ENCODE measurements at regions not wholly inside any gene's neighbourhood (a gene's known extent, or its start where the extent isn't known, plus 50 kb on each side); places are given as distances from the start of the nearest gene placed in this dataset.

GRCh38 chr7:10657837-10658236 lies 315.8 kb upstream of the PHF14 start:
- no peaks in the 10 kb centered on the region for H3K36me3 ChIP-seq (ENCODE audit: control insufficient read depth in 4 of 4, insufficient read depth in 4 of 4, low read length in 4 of 4)
- no peak overlapping the region for H3K9ac ChIP-seq (ENCODE audit: insufficient read depth in 1 of 2, low read length in 2 of 2)
- no peaks in the 10 kb centered on the region for H3K9me3 ChIP-seq (ENCODE audit: control insufficient read depth in 4 of 4, insufficient read depth in 3 of 4, low read length in 3 of 4)
- H3K4me1 ChIP-seq (ENCODE audit: control insufficient read depth in 5 of 5, insufficient read depth in 5 of 5, low read length in 5 of 5) = no peaks in the 10 kb centered on the region
- no peaks in the 10 kb centered on the region for H3K27me3 ChIP-seq (ENCODE audit: control insufficient read depth in 3 of 3, insufficient read depth in 3 of 3, low read length in 2 of 3)
- ATAC-seq (ENCODE audit: insufficient read depth, low FRiP score) = no peak
- H3K27ac ChIP-seq (ENCODE audit: low read depth in 1 of 2, low read length in 1 of 2) = no peak overlapping the region
- no peak for DNase-seq
- TF ChIP-seq CTCF (IDR thresholded peaks at IDR 0.05; ENCODE audit: control extremely low read depth, extremely low read depth) = no peak
- H3K4me3 ChIP-seq = no peak overlapping the region

GRCh38 chr7:10662491-10662890 lies 311.2 kb upstream of the PHF14 start:
- Histone ChIP-seq H3K27me3 (ENCODE audit: control insufficient read depth in 3 of 3, insufficient read depth in 3 of 3, low read length in 2 of 3) (no peaks in the 10 kb centered on the region), H3K4me3 (no peak overlapping the region), H3K4me1 (ENCODE audit: control insufficient read depth in 5 of 5, insufficient read depth in 5 of 5, low read length in 5 of 5) (no peaks in the 10 kb centered on the region), H3K9ac (ENCODE audit: insufficient read depth in 1 of 2, low read length in 2 of 2) (no peak overlapping the region), H3K27ac (ENCODE audit: low read depth in 1 of 2, low read length in 1 of 2) (no peak overlapping the region), H3K9me3 (ENCODE audit: control insufficient read depth in 4 of 4, insufficient read depth in 3 of 4, low read length in 3 of 4) (no peaks in the 10 kb centered on the region), H3K36me3 (ENCODE audit: control insufficient read depth in 4 of 4, insufficient read depth in 4 of 4, low read length in 4 of 4) (no peaks in the 10 kb centered on the region)
- ATAC-seq (ENCODE audit: insufficient read depth, low FRiP score) (no peak), DNase-seq (no peak)
- TF ChIP-seq CTCF (IDR thresholded peaks at IDR 0.05; ENCODE audit: control extremely low read depth, extremely low read depth) = no peak
- WGBS, 2 donors = 57 to 90% methylated on average over 1 of the region's 1 CpG

GRCh38 chr7:10662982-10663884 lies 310.4 kb upstream of the PHF14 start:
- Histone ChIP-seq H3K4me1 (ENCODE audit: control insufficient read depth in 5 of 5, insufficient read depth in 5 of 5, low read length in 5 of 5) (no peaks in the 10 kb centered on the region), H3K9ac (ENCODE audit: insufficient read depth in 1 of 2, low read length in 2 of 2) (no peak overlapping the region), H3K9me3 (ENCODE audit: control insufficient read depth in 4 of 4, insufficient read depth in 3 of 4, low read length in 3 of 4) (no peaks in the 10 kb centered on the region), H3K27ac (ENCODE audit: low read depth in 1 of 2, low read length in 1 of 2) (no peak overlapping the region), H3K36me3 (ENCODE audit: control insufficient read depth in 4 of 4, insufficient read depth in 4 of 4, low read length in 4 of 4) (no peaks in the 10 kb centered on the region), H3K27me3 (ENCODE audit: control insufficient read depth in 3 of 3, insufficient read depth in 3 of 3, low read length in 2 of 3) (no peaks in the 10 kb centered on the region), H3K4me3 (no peak overlapping the region)
- DNase-seq (no peak), ATAC-seq (ENCODE audit: insufficient read depth, low FRiP score) (no peak)
- no peak for TF ChIP-seq CTCF (IDR thresholded peaks at IDR 0.05; ENCODE audit: control extremely low read depth, extremely low read depth)
- WGBS, 2 donors = 71 to 83% methylated on average over 5 of the region's 5 CpGs
